ENCODE measurements at regions not wholly inside any gene's neighbourhood (a gene's known extent, or its start where the extent isn't known, plus 50 kb on each side); places are given as distances from the start of the nearest gene placed in this dataset.
"Not testable (repeated sequence)": the region's sequence is repeated elsewhere in the genome, so short reads cannot be mapped to it uniquely, and the experiment has no call there.

DNA sequence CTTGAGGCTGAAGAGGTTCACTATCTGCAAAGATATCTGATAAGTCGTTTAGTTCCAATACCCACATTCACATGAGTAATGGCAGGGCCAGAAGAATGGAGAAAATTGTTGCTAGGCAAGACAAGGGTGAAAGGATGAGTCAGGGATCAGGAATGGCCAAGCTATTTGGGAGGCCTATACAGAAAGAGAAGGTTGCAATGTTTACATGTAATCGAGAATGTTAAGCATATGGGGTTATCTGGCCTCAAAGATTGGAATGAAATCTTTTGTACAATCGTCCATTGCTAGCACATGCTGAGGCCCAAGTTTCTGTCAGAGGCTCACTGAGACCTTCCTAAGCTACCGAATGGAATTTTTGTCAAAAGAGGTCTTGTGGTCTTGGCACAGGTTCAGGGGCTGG, 299.9 kb upstream of the PLD5 start:
- DNase-seq (ENCODE audit: extremely low read depth in 1 of 2, low read depth in 1 of 2), result no peak

DNA sequence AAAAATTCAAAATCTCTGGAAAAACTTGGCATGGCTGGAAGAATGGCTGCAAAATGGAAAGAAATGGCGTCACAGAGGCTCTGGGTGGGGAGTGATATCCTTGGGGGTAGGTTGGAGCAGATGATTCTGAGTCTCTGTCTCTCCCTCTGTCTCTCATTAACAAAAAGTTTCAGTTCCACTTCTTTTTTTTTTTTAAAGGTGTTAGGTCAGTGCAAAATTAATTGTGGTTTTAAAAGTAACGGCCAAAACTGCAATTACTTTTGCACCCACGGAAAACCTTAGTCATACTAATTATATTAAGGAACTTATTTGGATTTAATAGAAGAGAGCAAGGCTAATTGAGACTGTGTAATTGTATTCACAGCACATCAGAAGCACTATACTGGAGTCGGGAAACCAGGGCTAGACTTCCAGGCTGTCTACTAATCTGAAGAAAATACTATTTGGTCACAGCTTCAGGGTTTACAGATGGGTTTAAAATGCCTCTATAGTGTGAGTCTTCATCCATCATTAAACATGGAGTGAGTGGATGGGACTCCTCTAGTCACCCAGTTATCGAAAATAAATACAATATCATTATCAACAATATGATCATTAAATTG, 289.1 kb upstream of the PLD5 start:
- DNase-seq (ENCODE audit: extremely low read depth in 1 of 2, low read depth in 1 of 2), result no peak

DNA sequence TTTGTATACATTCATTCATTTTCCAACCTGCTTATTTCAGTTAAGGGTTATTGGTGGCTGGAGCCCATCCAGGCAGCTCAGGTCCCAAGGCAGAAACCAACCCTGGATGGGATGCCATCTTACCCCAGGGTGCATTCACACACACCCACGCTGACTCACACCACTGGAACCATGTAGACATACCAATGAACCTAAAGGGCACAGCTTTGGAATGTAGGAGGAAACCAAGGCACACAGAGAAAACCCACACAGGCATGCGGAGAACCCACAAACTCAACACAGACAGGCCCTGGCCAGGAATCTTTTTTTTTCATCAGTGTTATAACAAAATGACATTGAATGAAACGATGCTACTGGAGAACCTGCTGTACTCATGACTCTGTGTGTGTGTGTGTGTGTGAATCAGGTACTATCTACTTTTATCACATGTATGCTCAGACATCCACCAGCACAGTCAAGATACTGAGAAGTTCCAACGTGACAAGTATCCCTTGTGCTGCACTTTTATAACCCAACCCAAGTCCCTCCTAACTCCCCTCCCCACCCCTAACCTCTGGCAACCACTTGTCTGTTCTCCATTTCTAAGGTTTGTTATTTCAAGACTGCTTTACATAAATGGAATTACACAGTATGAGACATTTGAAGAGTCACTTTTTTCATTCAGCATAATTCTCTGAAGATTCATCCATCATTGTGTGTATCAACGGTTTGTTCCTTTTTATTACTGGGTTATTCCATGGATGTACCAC, 286.8 kb upstream of the PLD5 start:
- no peak for DNase-seq (ENCODE audit: extremely low read depth in 1 of 2, low read depth in 1 of 2)

DNA sequence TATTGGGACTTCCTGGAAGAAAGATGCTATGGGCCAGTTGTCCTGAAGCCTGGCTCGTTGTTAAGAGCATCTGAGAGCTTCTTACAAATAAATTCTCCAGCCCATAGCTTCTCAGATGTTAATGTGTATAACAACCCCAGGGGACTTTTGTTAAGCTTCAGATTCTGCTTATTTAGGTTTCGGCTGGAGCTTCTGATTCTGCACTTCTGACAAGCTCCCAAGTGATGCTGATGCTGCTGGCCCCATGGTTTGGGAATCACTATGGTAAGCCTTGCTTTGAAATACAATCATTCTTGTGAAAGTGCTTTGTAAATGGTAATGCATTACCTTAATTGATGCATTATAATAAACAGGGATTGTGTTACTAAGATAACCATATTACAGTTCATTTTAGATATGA, 281.8 kb upstream of the PLD5 start:
- DNase-seq (ENCODE audit: extremely low read depth in 1 of 2, low read depth in 1 of 2), result no peak

DNA sequence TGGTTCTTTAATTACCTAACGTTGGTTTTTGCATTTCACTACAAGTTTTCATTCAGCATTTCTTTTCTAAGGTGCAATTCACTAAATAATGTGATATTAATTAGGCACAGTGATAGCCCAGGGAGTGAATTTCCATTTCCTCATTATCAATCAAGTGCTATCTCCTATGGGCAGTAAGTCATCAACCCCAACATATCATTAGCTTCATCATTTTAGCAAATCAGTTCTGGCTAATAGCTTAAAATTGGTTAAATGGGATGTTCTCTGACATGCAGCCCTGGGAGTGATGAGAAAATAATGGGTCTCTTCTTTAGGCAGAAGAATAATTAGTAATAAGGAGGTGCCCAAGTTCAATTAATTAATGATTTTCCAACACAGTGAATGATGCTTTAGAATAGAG, 280.9 kb upstream of the PLD5 start:
- DNase-seq (ENCODE audit: extremely low read depth in 1 of 2, low read depth in 1 of 2), result not testable (repeated sequence)

DNA sequence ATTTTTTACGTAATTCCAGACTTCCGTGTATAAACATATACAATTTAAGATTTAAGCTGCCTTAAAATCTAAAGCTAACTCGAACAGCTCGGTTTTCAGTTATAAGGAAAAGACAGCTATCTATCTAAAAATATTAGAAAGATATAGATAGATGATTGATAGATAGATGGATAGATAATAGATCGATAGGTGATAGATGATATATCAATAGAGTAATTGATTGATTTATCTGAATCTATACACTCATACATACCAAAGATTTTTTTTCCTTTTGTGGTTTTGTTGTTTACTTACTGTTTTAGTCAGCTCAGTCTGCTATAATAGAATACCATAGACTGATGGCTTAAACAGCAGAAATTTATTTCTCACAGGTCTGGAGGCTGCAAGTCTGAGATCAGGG, 278.5 kb upstream of the PLD5 start:
- DNase-seq (ENCODE audit: extremely low read depth in 1 of 2, low read depth in 1 of 2), result no peak

DNA sequence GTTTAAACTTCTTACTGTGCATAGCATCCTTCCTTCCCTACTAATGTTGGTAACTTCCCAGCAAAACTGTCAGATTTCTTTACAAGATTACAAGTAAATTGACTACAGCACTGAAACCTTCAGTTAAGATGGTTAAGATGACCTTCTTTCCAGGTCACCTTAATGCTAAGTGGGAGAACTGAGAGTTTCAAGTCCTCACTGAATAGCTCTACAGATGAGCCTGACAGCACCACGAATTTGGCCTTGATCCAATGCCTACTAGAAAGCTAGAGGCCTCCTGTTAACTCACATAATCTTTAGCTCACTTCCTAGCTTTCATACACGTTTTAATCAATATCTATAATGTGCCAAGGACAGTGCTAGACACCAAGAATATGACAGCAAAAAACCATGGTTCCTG, 276.0 kb upstream of the PLD5 start:
- no peak for DNase-seq (ENCODE audit: extremely low read depth in 1 of 2, low read depth in 1 of 2)

DNA sequence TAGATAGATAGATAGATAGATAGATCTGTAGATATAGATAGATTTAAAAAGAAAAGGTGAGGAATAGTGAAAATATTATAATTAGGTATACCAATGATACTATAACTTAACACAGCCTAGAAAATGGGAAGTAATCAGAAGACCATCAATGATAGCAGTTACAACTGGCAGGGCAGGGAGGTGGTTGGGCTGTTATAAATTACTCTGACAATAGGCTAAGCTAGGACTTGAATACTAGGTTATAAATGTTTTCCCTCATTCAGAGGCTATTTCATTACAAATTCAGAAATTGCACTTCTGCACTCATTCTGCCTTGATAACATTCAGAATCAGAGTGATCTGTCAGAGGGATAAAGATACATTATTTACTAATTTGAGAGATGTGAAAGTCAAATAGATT, 273.4 kb upstream of the PLD5 start:
- DNase-seq (ENCODE audit: extremely low read depth in 1 of 2, low read depth in 1 of 2), result no peak

DNA sequence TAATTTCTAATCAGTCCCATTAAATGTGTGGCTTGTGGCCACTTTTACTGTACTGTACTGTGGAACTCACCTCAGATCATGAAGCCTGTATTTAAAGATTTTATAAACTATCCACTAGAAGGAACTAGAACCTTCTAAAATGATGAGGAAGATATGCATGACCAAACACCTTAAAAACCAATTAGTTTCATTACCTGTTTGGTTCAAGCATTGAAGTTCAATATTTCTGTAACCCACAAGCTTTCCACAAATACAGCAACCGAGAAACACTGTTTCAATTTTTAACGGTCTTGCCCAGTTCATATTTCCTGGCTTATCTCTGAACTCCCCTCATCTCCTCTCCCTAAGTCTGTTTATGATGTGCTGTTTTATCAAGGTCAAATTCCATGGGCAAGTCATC, 264.3 kb upstream of the PLD5 start:
- no peak for DNase-seq (ENCODE audit: extremely low read depth in 1 of 2, low read depth in 1 of 2)

DNA sequence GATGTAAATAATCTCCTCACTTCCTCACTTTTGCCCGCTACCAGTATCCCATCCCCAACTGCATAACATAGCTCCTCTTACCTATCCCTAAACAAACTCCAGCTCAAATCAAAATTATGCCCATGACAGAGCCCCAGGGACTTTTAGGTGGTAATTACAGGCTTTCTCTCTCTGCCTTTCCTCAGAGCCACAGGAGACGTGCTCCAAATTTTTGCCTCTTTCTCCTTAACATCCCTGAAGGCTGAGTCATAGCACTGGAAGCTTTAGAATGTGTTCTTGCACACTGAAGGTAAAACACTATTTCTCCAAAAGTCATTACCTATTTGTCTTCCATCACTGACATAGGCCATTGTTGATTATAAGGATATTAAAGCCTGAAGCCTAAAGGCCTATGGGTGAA, 263.5 kb upstream of the PLD5 start:
- DNase-seq (ENCODE audit: extremely low read depth in 1 of 2, low read depth in 1 of 2), result no peak

DNA sequence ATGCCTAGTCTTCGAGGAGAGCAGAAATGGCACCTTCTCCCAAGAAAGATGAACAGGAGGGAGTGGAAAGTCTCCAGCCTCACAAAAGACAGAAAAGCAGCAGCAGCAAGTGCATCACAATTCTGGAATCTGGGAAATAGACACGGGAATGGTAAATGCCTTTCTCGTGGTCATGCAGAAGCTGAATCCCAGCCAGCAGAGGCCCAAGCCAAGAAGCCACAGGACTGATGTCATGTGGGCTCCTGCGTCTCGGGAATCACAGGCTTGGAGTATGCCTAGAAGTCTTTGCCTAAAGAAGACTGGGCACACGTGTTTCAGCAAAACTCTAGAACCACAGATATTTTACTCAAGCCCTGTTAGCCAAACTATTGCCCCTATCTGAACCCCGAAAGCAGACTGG, 260.3 kb upstream of the PLD5 start:
- DNase-seq (ENCODE audit: extremely low read depth in 1 of 2, low read depth in 1 of 2), result no peak

DNA sequence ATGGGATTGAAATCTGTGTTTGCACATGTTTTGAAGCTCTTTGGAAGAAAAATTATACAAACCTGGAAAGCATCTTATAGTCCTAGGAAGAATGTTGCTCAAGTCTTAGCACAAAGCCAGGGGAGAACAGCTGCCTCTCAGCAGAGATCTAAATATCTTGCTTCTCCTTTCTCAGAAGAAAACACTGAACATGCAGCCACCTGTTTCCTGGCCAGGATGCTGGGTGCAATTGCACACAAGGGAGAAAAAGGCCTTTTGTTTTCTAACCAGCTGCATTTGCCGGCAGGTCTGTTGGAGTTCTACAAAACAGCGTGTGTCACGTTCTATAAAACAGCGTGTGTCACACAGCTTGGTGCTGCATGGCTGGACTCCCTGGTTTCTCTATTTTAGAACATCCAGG, 259.6 kb upstream of the PLD5 start:
- no peak for DNase-seq (ENCODE audit: extremely low read depth in 1 of 2, low read depth in 1 of 2)

DNA sequence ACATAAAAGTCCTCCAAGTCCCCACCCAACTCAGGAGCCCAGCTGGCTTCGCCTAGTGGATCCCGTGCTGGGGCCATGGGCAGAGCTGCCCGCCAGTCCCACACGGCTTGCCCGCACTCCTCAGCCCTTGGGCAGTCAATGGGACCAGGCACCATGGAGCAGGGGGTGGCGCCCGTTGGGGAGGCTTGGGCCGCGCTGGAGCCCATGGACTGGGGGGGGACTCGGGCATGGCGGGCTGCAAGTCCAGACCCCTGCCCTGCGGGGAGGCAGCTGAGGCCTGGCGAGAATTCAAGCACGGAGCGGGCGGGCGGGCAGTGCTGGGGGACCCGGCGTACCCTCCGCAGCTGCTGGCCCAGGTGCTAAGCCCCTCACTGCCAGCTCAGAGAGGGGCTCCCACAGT, 249.8 kb upstream of the PLD5 start:
- no peak for DNase-seq (ENCODE audit: extremely low read depth in 1 of 2, low read depth in 1 of 2)

DNA sequence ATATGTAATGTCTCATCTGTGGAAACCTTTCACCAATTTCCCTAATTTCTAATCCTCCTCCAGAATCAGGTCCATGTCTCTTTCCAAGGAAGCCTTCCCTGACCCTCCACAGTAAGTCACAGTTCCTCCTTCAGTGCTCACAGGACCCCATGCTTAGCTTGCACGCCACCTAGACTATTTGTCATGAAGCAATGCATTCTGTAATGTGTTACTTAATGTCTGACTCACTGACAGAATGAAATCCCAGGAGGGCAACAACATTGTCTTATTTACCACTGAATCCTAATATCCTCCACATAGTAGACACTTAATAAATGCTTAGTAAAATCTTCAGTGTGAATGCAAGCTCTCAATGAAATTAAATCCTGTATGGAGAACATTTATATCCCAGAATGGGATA, 245.9 kb upstream of the PLD5 start:
- DNase-seq (ENCODE audit: extremely low read depth in 1 of 2, low read depth in 1 of 2), result no peak

DNA sequence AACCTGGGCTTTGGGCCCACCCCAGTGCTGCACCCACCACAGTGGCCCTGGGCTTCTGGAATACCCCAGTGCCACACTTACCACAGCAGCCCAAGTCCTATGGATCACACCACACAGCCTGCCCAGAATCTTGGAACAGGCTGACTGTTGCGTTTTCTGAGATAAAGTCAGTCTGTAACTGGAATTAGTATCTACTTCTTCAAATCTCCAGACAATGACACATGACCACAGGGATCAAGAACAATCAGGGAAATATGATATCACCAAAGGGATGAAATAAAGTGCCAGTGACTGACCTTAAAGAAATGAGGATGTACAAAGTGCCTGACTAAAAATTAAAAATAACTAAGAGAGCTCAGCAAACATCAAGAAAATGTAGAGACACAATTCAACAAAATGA, 239.7 kb upstream of the PLD5 start:
- no peak for DNase-seq (ENCODE audit: extremely low read depth in 1 of 2, low read depth in 1 of 2)

DNA sequence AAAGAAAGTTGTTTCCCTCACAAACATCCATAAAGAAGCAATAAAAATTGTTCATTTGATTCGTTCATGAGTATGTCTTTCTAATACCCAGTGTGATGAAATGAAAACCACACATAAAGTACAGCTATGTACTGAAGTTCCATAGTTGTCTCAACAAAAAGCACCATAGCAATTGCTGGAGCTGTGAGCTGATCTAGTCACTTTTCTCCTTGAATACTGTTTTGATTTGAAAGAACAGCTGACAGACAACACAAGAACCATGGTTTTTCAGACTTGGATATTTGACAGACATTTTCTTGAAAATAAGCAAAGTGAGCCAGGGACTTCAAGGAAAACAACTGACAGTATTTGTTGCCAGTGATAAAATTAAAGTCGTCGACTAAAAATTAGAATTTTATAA, 237.1 kb upstream of the PLD5 start:
- DNase-seq (ENCODE audit: extremely low read depth in 1 of 2, low read depth in 1 of 2), result no peak

DNA sequence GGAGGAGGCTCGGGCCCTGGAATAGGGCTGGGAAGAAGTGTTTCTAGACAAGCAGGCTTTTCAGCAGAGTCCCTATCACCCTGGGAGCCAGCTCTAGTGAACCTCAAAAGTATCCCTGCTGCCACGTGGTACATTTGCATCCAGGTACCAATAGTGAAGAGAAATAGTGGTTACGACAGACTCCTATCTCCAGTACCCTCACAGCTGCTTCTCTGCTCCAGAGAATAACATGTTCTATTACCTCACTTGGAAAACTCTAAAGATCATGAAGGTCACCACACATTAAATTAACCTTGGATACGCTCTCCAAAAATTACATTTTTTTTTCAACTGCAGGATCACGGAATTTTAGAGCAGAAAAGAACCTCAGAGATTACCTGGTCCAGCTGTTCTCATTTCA, 230.4 kb upstream of the PLD5 start:
- DNase-seq (ENCODE audit: extremely low read depth in 1 of 2, low read depth in 1 of 2), result no peak

DNA sequence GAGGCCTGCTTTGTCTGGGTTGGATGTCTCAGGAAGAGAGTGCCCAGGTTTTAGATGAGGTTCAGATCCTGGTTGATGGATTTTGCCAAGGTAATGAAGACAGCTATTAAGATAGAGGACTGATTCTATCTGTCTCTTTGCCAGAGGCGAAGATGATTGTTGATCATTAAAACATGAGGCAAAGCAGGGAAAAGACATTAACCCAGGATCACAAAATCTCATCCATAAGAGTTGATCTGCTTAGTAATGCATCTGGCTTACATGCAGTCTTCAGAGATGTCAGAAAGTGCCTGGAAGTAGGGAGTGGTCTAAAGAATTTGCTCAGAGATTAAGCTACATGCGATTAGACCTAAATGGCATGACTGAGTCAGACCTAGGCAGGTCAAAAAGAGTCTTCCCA, 229.6 kb upstream of the PLD5 start:
- DNase-seq (ENCODE audit: extremely low read depth in 1 of 2, low read depth in 1 of 2), result no peak

DNA sequence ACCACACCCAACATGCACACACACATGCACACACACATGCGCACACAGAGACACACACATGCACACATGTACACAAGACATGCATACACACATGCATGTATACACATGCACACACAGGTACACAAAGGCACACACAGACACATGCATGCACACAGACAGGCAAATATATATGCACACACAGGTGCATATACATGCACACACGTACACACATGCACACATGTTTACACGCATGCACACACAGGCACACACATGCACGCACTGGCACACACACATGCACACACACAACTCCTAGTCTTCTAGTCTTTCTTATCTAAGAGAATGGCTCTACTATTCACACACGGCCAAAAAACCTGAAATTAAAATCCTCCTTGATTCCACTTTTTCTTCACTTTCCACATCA, 222.7 kb upstream of the PLD5 start:
- no peak for DNase-seq (ENCODE audit: extremely low read depth in 1 of 2, low read depth in 1 of 2)

DNA sequence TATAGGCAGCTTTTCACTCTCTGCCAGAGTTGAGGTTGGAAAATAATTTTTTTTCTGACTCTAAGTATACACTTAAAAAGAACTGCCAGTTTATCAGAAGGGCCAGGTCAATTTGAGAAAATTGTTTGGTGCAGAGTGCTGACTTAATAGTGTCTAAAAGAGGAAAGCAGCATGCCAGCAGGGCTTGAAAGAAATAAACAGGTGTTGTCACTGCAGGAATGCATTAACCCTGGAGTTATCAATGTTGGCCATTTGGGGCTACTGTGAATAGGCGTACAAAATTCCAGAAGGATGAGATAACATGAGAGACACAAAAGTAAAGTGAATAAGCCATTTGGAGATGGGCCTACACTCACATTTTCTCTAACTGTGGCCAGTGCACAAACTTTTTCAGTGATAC, 220.6 kb upstream of the PLD5 start:
- no peak for DNase-seq (ENCODE audit: extremely low read depth in 1 of 2, low read depth in 1 of 2)

DNA sequence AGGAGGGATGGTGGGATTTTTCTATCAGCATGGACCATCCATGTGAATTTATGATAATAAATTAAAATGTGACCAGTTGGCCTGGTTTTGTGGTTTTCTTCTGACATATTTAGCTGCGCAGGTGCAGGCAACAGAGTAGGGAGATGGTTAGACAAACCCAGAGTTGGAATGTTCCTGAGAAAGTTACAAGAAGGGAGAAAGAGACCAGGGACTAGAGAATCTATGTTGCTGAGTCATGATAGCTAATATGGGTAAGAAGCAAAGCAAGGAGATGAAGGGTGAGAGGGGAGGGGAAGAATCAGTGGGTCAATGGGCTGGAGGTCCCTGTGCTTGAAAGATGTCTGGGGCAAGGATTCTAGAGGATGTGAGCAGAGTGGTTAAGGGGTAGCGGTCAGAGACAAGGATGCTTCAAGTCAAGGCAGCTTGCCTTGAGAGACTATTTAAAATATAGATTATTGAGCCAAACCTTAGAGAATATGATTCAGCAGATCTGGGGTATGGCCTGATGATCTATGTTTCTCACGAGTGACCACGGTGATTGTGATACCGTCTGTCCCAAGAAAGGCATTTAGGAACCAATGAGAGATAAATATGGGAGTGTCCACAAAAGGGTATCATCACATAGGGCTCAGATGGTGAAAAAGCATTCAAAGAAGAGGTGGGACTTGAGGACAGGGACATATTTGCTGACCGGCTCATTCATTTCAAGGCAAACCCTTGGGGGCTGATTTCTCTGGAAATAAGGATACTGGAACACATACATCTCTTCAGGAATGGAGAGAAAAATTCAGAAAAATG, 219.7 kb upstream of the PLD5 start:
- DNase-seq (ENCODE audit: extremely low read depth in 1 of 2, low read depth in 1 of 2), result no peak

Measured in activated CD8-positive, alpha-beta memory T cell treated with anti-CD3 and anti-CD28 coated beads for 1 hour (primary cell).